ENCODE measurements at regions not wholly inside any gene's neighbourhood (a gene's known extent, or its start where the extent isn't known, plus 50 kb on each side); places are given as distances from the start of the nearest gene placed in this dataset.
A peak's percentile ranks its signal among the peaks of the same experiment; 100 is the strongest.

DNA sequence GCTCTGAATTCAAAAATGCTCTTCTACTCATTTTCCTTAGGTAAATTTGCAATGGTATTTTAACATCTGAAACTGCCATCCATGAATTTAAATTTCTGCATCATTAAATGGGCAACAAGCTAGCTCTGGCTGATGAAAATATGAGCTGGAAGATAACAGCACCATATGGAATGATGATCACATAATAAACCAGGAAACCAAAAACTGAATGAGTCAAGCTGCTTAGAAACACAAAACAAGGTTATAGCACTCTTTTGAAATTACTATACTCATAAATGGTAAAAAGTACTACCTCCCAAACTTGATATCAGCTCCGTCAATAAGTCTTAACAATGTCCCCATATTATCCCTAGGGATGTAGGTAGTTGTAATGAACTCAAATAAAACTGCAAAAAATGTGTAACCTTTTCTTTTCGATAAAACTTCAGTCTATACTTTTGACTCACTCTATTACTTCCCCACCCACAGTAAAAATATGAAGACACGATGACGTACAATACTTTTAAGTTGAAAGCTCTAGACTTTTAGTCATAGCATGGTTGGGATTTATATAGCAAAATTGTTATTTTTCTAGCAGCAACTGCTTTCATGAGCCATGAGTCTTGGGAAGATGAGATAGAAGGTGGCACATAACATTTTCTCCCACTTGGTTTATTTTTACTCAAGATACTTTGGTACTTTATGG, 396.7 kb downstream of the CDH2 start:
- Histone ChIP-seq H3K9ac (ENCODE audit: insufficient read depth in 1 of 2, low read length in 2 of 2) (no peak overlapping the region), H3K27ac (ENCODE audit: low read depth in 1 of 2, low read length in 1 of 2) (no peak overlapping the region), H3K4me3 (no peak overlapping the region), H3K36me3 (ENCODE audit: control insufficient read depth in 4 of 4, insufficient read depth in 4 of 4, low read length in 4 of 4) (no peaks in the 10 kb centered on the region), H3K4me1 (ENCODE audit: control insufficient read depth in 5 of 5, insufficient read depth in 5 of 5, low read length in 5 of 5) (no peaks in the 10 kb centered on the region), H3K9me3 (ENCODE audit: control insufficient read depth in 4 of 4, insufficient read depth in 3 of 4, low read length in 3 of 4) (no peaks in the 10 kb centered on the region), H3K27me3 (ENCODE audit: control insufficient read depth in 3 of 3, insufficient read depth in 3 of 3, low read length in 2 of 3) (no peaks in the 10 kb centered on the region)
- ATAC-seq (ENCODE audit: insufficient read depth, low FRiP score): no peak
- 91 to 94% methylated on average over 4 of the region's 4 CpGs for WGBS, 2 donors
- DNase-seq: no peak
- TF ChIP-seq, protein P1, sequence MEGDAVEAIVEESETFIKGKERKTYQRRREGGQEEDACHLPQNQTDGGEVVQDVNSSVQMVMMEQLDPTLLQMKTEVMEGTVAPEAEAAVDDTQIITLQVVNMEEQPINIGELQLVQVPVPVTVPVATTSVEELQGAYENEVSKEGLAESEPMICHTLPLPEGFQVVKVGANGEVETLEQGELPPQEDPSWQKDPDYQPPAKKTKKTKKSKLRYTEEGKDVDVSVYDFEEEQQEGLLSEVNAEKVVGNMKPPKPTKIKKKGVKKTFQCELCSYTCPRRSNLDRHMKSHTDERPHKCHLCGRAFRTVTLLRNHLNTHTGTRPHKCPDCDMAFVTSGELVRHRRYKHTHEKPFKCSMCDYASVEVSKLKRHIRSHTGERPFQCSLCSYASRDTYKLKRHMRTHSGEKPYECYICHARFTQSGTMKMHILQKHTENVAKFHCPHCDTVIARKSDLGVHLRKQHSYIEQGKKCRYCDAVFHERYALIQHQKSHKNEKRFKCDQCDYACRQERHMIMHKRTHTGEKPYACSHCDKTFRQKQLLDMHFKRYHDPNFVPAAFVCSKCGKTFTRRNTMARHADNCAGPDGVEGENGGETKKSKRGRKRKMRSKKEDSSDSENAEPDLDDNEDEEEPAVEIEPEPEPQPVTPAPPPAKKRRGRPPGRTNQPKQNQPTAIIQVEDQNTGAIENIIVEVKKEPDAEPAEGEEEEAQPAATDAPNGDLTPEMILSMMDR (IDR thresholded peaks at IDR 0.05; ENCODE audit: control extremely low read depth, extremely low read depth): no peak

DNA sequence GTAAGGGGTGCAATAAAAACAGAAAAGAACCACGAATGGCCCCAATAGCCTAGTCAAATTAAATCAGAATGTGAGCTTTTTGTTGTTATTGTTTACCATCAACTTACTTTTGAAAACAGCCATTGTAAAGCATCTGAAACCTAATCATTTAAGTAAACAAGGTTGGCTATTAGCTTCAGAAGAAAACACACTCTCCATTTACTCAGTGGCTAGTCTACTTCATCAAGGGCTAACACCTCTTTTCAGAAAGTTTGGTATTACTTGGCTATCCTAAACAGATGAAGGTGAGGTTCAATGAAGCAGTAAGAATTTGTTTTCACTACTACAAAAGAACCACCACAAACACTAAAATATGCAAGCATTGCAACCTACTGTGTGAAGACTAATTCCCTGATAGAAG, 398.0 kb downstream of the CDH2 start:
- WGBS, 2 donors: 7 to 16% methylated on average over 1 of the region's 1 CpG
- no peaks in the 10 kb centered on the region for H3K36me3 ChIP-seq (ENCODE audit: control insufficient read depth in 4 of 4, insufficient read depth in 4 of 4, low read length in 4 of 4)
- no peak overlapping the region for H3K4me3 ChIP-seq
- H3K27ac ChIP-seq (ENCODE audit: low read depth in 1 of 2, low read length in 1 of 2): no peak overlapping the region
- H3K27me3 ChIP-seq (ENCODE audit: control insufficient read depth in 3 of 3, insufficient read depth in 3 of 3, low read length in 2 of 3): no peaks in the 10 kb centered on the region
- H3K9ac ChIP-seq (ENCODE audit: insufficient read depth in 1 of 2, low read length in 2 of 2): no peak overlapping the region
- DNase-seq (no peak), ATAC-seq (ENCODE audit: insufficient read depth, low FRiP score) (no peak)
- H3K9me3 ChIP-seq (ENCODE audit: control insufficient read depth in 4 of 4, insufficient read depth in 3 of 4, low read length in 3 of 4): no peaks in the 10 kb centered on the region
- no peaks in the 10 kb centered on the region for H3K4me1 ChIP-seq (ENCODE audit: control insufficient read depth in 5 of 5, insufficient read depth in 5 of 5, low read length in 5 of 5)
- TF ChIP-seq, protein P1 (IDR thresholded peaks at IDR 0.05; ENCODE audit: control extremely low read depth, extremely low read depth): no peak

DNA sequence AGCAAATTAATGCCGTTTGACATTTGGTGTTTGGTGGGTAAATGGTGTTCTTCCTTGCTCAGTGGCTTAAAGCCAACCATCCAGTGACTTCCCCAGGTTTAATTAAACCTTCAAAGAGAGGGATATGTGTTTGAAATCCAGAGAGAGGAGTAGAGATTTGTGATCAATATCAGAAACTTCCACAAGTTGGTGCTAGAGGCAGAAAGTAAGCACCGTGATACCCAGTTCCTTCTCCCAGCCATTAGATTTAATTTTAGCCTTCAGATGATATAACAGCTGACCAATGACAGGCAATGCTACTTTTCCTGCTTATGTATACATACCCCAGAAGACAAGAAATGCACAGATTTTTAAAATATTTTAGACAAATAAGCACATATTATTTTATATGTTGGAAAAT, 398.5 kb downstream of the CDH2 start:
- TF ChIP-seq, protein P1 (IDR thresholded peaks at IDR 0.05; ENCODE audit: control extremely low read depth, extremely low read depth): no peak
- Histone ChIP-seq H3K9me3 (ENCODE audit: control insufficient read depth in 4 of 4, insufficient read depth in 3 of 4, low read length in 3 of 4) (no peaks in the 10 kb centered on the region), H3K27me3 (ENCODE audit: control insufficient read depth in 3 of 3, insufficient read depth in 3 of 3, low read length in 2 of 3) (no peaks in the 10 kb centered on the region), H3K4me3 (no peak overlapping the region), H3K27ac (ENCODE audit: low read depth in 1 of 2, low read length in 1 of 2) (no peak overlapping the region), H3K36me3 (ENCODE audit: control insufficient read depth in 4 of 4, insufficient read depth in 4 of 4, low read length in 4 of 4) (no peaks in the 10 kb centered on the region), H3K4me1 (ENCODE audit: control insufficient read depth in 5 of 5, insufficient read depth in 5 of 5, low read length in 5 of 5) (no peaks in the 10 kb centered on the region), H3K9ac (ENCODE audit: insufficient read depth in 1 of 2, low read length in 2 of 2) (no peak overlapping the region)
- DNase-seq (peak in 1 of 3 donors; percentile 19), ATAC-seq (ENCODE audit: insufficient read depth, low FRiP score) (no peak)
- WGBS, 2 donors: 2 to 8% methylated on average over 2 of the region's 2 CpGs

DNA sequence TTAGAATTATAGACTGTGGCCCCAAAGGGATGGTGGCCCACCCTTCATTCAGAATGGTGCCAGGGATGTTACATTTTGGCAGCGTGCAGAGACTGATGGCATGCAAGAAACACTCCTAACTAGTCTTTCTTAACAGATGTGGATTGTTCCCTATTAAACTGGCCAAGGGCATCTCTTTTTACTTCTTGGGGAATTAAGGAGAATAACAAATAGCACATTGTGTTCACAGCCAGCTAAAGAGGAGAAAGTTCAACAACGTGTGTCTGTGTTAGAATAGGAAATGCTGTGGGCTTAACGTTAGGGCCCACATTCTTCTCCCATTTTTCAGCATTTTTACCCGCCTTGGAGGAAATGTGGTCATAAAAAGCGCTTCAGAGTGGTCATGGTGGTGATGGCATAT, 404.8 kb downstream of the CDH2 start:
- ATAC-seq (ENCODE audit: insufficient read depth, low FRiP score) (no peak), DNase-seq (no peak)
- WGBS, 2 donors: 70 to 74% methylated on average over 5 of the region's 5 CpGs
- TF ChIP-seq, protein P1 (IDR thresholded peaks at IDR 0.05; ENCODE audit: control extremely low read depth, extremely low read depth): no peak
- Histone ChIP-seq H3K27me3 (ENCODE audit: control insufficient read depth in 3 of 3, insufficient read depth in 3 of 3, low read length in 2 of 3) (no peaks in the 10 kb centered on the region), H3K9ac (ENCODE audit: insufficient read depth in 1 of 2, low read length in 2 of 2) (no peak overlapping the region), H3K27ac (ENCODE audit: low read depth in 1 of 2, low read length in 1 of 2) (no peak overlapping the region), H3K4me3 (no peak overlapping the region), H3K36me3 (ENCODE audit: control insufficient read depth in 4 of 4, insufficient read depth in 4 of 4, low read length in 4 of 4) (no peaks in the 10 kb centered on the region), H3K9me3 (ENCODE audit: control insufficient read depth in 4 of 4, insufficient read depth in 3 of 4, low read length in 3 of 4) (no peaks in the 10 kb centered on the region), H3K4me1 (ENCODE audit: control insufficient read depth in 5 of 5, insufficient read depth in 5 of 5, low read length in 5 of 5) (no peaks in the 10 kb centered on the region)

Measured in lung (tissue), 11 donors.